Tibial artery (tissue), 4 donors: ENCODE measurements at regions not wholly inside any gene's neighbourhood (a gene's known extent, or its start where the extent isn't known, plus 50 kb on each side); places are given as distances from the start of the nearest gene placed in this dataset.

ENCODE experiments used
- DNase-seq, 2 donors: peaks; one replicate each; pipeline ENCODE4 v3.0.0-alpha.2; 2019
- H3K27ac ChIP-seq, 2 donors: fragments of 200-600 bp; sonication (generic) in 1 of 2; 1 replicate in 1 of 2; 2 replicates in 1 of 2; pipeline ENCODE4 v1.5.1; 2018 to 2019; ENCODE audit warnings: mild to moderate bottlenecking in 1 of 2
- H3K27me3 ChIP-seq, 2 donors: fragments of 200-600 bp; sonication (generic) in 1 of 2; one replicate each; pipeline versions ENCODE4 v1.5.1 to v1.6.0; 2016 to 2019
- H3K36me3 ChIP-seq, 3 donors: fragments of 200-600 bp; sonication (generic) in 2 of 3; one replicate each; pipeline ENCODE4 v1.5.1; 2016 to 2019; ENCODE audit warnings: mild to moderate bottlenecking in 2 of 3
- H3K4me1 ChIP-seq, 4 donors: fragments of 200-600 bp; sonication (generic) in 2 of 4; 1 replicate in 3 of 4; 2 replicates in 1 of 4; pipeline ENCODE4 v1.5.1; 2016 to 2019
- H3K4me3 ChIP-seq, 2 donors: fragments of 200-600 bp; sonication (generic) in 1 of 2; 1 replicate in 1 of 2; 2 replicates in 1 of 2; pipeline ENCODE4 v1.5.1; 2018 to 2019; ENCODE audit warnings: mild to moderate bottlenecking in 2 of 2
- H3K9me3 ChIP-seq, 3 donors: fragments of 200-600 bp; sonication (generic) in 1 of 3; one replicate each; pipeline ENCODE4 v1.5.1; 2016 to 2019
- CTCF ChIP-seq, 2 experiments: fragments of 200-600 bp in 1 of 2; fragments of 450-650 bp in 1 of 2; IDR thresholded peaks; one replicate each; pipeline ENCODE4 v1.5.1; 2017 to 2019; ENCODE audit warnings: antibody characterized with exemption in 2 of 2, mild to moderate bottlenecking in 1 of 2, moderate library complexity in 1 of 2
- intact Hi-C: fragments of 100-400 bp; cut with DNase I; formaldehyde crosslinking; loops from one replicate; pipeline ENCODE4 v1.15.0; 2023; ENCODE audit warnings: low total_unique reads

- intact Hi-C loops = no loop called here
- peaks cover 0 to 6% (median 0%) of the 10 kb centered on the region in 4 donors for H3K4me1 ChIP-seq
- H3K36me3 ChIP-seq = no peaks in the 10 kb centered on the region
- H3K9me3 ChIP-seq = no peaks in the 10 kb centered on the region
- no peak for DNase-seq
- no peak overlapping the region for H3K4me3 ChIP-seq
- TF ChIP-seq CTCF (IDR thresholded peaks at IDR 0.05) = no peak
- H3K27me3 ChIP-seq = no peaks in the 10 kb centered on the region
- no peak overlapping the region for H3K27ac ChIP-seq
Measured at GRCh38 chr13:21970918-21971317, 300.0 kb downstream of the FGF9 start.

GRCh38 chr13:21971662-21972621 lies 301.1 kb downstream of the FGF9 start:
- intact Hi-C loops = no loop called here
- no peaks in the 10 kb centered on the region for H3K27me3 ChIP-seq
- no peaks in the 10 kb centered on the region for H3K9me3 ChIP-seq
- H3K4me1 ChIP-seq = peaks cover 0 to 6% (median 0%) of the 10 kb centered on the region in 4 donors
- no peaks in the 10 kb centered on the region for H3K36me3 ChIP-seq
- H3K4me3 ChIP-seq = no peak overlapping the region
- H3K27ac ChIP-seq = no peak overlapping the region
- DNase-seq = no peak
- TF ChIP-seq CTCF (IDR thresholded peaks at IDR 0.05) = no peak

- H3K9me3 ChIP-seq = no peaks in the 10 kb centered on the region
- H3K4me3 ChIP-seq = no peak overlapping the region
- no peak for DNase-seq
- no peaks in the 10 kb centered on the region for H3K27me3 ChIP-seq
- peaks cover 0 to 6% (median 0%) of the 10 kb centered on the region in 4 donors for H3K4me1 ChIP-seq
- no peak for TF ChIP-seq CTCF (IDR thresholded peaks at IDR 0.05)
- no peaks in the 10 kb centered on the region for H3K36me3 ChIP-seq
- no peak overlapping the region for H3K27ac ChIP-seq
- intact Hi-C loops = no loop called here
Measured at GRCh38 chr13:21973437-21974125, 302.7 kb downstream of the FGF9 start.

- intact Hi-C loops = no loop called here
Measured at GRCh38 chr13:21974741-21975140, 303.9 kb downstream of the FGF9 start.

DNA sequence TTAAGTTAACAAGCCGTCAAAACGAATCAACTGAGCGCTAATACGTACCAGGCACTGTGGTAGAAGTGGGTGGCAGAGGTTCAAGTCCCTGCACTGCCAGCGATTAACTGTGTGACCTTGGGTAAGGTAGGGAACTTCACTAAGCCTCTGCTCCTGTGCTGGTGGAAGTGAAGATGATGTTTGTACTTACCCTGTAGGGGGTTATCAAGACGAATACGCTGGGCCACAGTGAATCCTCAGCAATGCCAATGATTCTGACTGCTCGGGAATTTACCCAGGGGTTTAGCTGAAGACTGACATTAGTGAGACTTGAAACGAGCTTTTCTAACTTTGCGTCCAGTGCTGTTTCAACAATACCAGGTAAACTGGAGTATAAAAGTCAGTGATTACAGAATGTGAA lies 305.3 kb downstream of the FGF9 start:
- no peaks in the 10 kb centered on the region for H3K27me3 ChIP-seq
- no peak for DNase-seq
- intact Hi-C loops = no loop called here
- H3K4me1 ChIP-seq = peaks cover 0 to 6% (median 0%) of the 10 kb centered on the region in 4 donors
- H3K27ac ChIP-seq = no peak overlapping the region
- H3K4me3 ChIP-seq = no peak overlapping the region
- TF ChIP-seq CTCF (IDR thresholded peaks at IDR 0.05) = no peak
- no peaks in the 10 kb centered on the region for H3K9me3 ChIP-seq
- no peaks in the 10 kb centered on the region for H3K36me3 ChIP-seq

More at GRCh38 chr13:21974741-21975140, 303.9 kb downstream of the FGF9 start:
- no peak overlapping the region for H3K27ac ChIP-seq
- no peaks in the 10 kb centered on the region for H3K36me3 ChIP-seq
- no peak overlapping the region for H3K4me3 ChIP-seq
- peaks cover 0 to 6% (median 0%) of the 10 kb centered on the region in 4 donors for H3K4me1 ChIP-seq
- no peak for TF ChIP-seq CTCF (IDR thresholded peaks at IDR 0.05)
- H3K9me3 ChIP-seq = no peaks in the 10 kb centered on the region
- DNase-seq = no peak
- H3K27me3 ChIP-seq = no peaks in the 10 kb centered on the region
